Ovary (tissue), 7 donors: ENCODE measurements at regions not wholly inside any gene's neighbourhood (a gene's known extent, or its start where the extent isn't known, plus 50 kb on each side); places are given as distances from the start of the nearest gene placed in this dataset.

Experiments used
- DNase-seq, 5 donors: peaks; one replicate each; pipeline ENCODE4 v3.0.0-alpha.2; 2019 to 2020
- H3K27ac ChIP-seq, 2 donors: fragments of 200-600 bp; one replicate each; pipeline versions ENCODE4 v1.5.1 to v1.8.0; 2019 to 2022
- H3K27me3 ChIP-seq: fragments of 200-600 bp; one replicate; pipeline ENCODE4 v1.8.0; 2022
- H3K36me3 ChIP-seq: fragments of 200-600 bp; sonication (generic); one replicate; pipeline ENCODE4 v1.5.1; 2019
- H3K4me1 ChIP-seq: one replicate; pipeline ENCODE4 v1.8.1; 2013; ENCODE audit warnings: mild to moderate bottlenecking, moderate library complexity; ENCODE audit not compliant: insufficient read depth
- H3K4me3 ChIP-seq: fragments of 200-600 bp; sonication (generic); one replicate; pipeline ENCODE4 v1.5.1; 2017
- H3K9me3 ChIP-seq, 2 donors: fragments of 200-600 bp in 1 of 2; sonication (generic) in 1 of 2; one replicate each; pipeline versions ENCODE4 v1.5.1 to v1.8.1; 2013 to 2019; ENCODE audit warnings: mild to moderate bottlenecking in 1 of 2, moderate library complexity in 1 of 2
- EP300 ChIP-seq: sonication (generic); formaldehyde crosslinking; IDR thresholded peaks from one replicate; pipeline ENCODE4 v1.6.1; 2017; ENCODE audit warnings: antibody characterized with exemption
- POLR2A ChIP-seq: fragments of 450-650 bp; IDR thresholded peaks from one replicate; pipeline ENCODE4 v1.6.1; 2017; ENCODE audit warnings: antibody characterized with exemption, mild to moderate bottlenecking, moderate library complexity
- WGBS, 3 donors: extraction: QIAGEN DNeasy Blood & Tissue Kit in 1 of 3; methylation state at CpG; one replicate each; pipeline versions ENCODE4 v1.1.5 to v1.1.7; 2013 to 2017; 5-methylcytosine and 5-hydroxymethylcytosine counted together
- intact Hi-C, 4 donors: fragments of 100-400 bp; cut with DNase I; formaldehyde crosslinking; loops; one replicate each; pipeline versions ENCODE4 v1.11.0 to v1.15.1; 2022 to 2023
- TF ChIP-seq, protein P1 (sequence below), 3 donors: fragments of 450-650 bp in 2 of 3; fragments of 200-600 bp in 1 of 3; IDR thresholded peaks; one replicate each; pipeline versions ENCODE4 v1.5.1 to v1.8.0; 2016 to 2022; ENCODE audit warnings: antibody characterized with exemption in 3 of 3, mild to moderate bottlenecking in 1 of 3
- donor health status: DM: no; HTN: no; CAD: no; lungs with moderate emphysema.
- donor health status: DM: no; HTN: no; CAD: no.
- donor health status: Bipolar disorder and iron deficiency.
- donor health status: DM: no; HTN: no; CAD: no.
- donor health status: DM: yes; HTN: yes; CAD: no.

DNA sequence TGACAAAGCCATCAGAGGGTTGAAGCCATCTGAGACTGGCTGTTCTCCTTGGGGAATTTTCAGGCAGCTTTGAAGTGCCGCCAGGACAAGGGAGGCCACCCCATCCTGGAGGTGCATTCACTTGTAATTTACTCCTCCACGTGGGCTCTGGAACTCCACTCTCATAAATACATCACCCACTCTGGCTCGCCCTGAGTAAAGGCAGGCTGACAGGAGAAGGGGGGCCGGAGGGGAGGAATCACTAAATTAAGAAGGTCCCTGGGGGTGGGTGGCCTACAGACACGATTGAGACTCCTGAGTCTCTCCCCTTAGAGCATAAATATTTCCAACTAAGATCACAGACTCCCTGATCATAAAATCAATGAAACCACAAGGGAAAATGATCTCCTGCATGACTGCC is 56.3 kb upstream of the HNF1B start:
- Histone ChIP-seq H3K27me3 (no peaks in the 10 kb centered on the region), H3K4me3 (no peak overlapping the region), H3K9me3 (no peaks in the 10 kb centered on the region), H3K4me1 (no peaks in the 10 kb centered on the region), H3K36me3 (no peaks in the 10 kb centered on the region), H3K27ac (no peak overlapping the region)
- TF ChIP-seq POLR2A (no peak), EP300 (no peak)
- TF ChIP-seq, protein P1, sequence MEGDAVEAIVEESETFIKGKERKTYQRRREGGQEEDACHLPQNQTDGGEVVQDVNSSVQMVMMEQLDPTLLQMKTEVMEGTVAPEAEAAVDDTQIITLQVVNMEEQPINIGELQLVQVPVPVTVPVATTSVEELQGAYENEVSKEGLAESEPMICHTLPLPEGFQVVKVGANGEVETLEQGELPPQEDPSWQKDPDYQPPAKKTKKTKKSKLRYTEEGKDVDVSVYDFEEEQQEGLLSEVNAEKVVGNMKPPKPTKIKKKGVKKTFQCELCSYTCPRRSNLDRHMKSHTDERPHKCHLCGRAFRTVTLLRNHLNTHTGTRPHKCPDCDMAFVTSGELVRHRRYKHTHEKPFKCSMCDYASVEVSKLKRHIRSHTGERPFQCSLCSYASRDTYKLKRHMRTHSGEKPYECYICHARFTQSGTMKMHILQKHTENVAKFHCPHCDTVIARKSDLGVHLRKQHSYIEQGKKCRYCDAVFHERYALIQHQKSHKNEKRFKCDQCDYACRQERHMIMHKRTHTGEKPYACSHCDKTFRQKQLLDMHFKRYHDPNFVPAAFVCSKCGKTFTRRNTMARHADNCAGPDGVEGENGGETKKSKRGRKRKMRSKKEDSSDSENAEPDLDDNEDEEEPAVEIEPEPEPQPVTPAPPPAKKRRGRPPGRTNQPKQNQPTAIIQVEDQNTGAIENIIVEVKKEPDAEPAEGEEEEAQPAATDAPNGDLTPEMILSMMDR (IDR thresholded peaks at IDR 0.05), result no peak
- no peak for DNase-seq
- 6 to 15% (median 9%) methylated on average over 5 of the region's 5 CpGs for WGBS, 3 donors
- intact Hi-C loops, result no loop called here

DNA sequence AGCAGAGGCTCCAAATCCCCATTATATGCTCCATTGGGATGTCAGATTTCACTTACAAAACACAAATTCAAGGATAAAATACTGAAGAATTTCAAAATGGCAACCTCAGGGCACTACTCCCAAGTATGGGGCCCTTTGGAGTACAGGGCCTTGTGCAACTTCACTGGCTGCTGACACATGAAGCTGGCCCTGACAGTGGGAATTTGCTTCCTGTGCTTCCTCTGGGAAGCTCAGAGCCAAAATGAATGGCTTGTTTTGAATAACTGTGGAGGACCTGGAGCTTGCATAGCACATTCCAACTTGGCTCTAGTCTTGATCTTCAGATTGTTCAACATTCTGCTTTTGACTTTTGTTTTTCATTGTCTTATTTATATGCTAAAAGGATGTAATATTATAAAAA is 52.3 kb upstream of the HNF1B start:
- Histone ChIP-seq H3K4me3 (no peak overlapping the region), H3K27me3 (no peaks in the 10 kb centered on the region), H3K9me3 (no peaks in the 10 kb centered on the region), H3K36me3 (no peaks in the 10 kb centered on the region), H3K27ac (no peak overlapping the region), H3K4me1 (no peaks in the 10 kb centered on the region)
- DNase-seq, result no peak
- TF ChIP-seq, protein P1 (IDR thresholded peaks at IDR 0.05), result no peak
- TF ChIP-seq EP300, result no peak
- no peak for TF ChIP-seq POLR2A
- intact Hi-C loops, result no loop called here

DNA sequence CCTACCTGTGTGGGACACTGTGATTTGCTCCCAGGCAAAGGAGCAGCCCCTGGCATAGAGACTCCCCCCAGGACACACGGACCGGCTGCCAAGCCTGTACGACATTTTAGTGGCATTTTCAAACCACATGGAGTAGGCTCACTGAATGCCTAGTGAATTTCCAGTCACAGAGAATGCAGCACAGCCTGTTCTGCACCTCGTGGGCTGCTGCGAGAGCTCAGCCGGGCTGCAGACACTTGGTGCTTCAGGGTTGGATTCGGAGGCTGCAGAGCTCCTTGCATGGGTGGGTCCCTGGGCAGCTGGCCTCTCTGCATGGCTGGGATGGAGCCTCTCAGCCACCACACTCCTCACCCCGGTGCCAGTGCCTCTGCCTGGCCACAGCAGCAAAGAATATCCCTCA is 51.2 kb upstream of the HNF1B start:
- H3K36me3 ChIP-seq, result no peaks in the 10 kb centered on the region
- H3K4me3 ChIP-seq, result no peak overlapping the region
- TF ChIP-seq, protein P1 (IDR thresholded peaks at IDR 0.05), result no peak
- TF ChIP-seq POLR2A (no peak), EP300 (no peak)
- no peaks in the 10 kb centered on the region for H3K4me1 ChIP-seq
- H3K27me3 ChIP-seq, result no peaks in the 10 kb centered on the region
- 67 to 84% (median 77%) methylated on average over 7 to 8 of the region's 8 CpGs for WGBS, 3 donors
- H3K27ac ChIP-seq, result no peak overlapping the region
- H3K9me3 ChIP-seq, result no peaks in the 10 kb centered on the region
- no peak for DNase-seq
- intact Hi-C loops, result no loop called here
